T-helper 1 cell treated with Interleukin-12 subunit alpha and Interleukin-12 subunit beta and Interleukin-4 antibody, amounts not matched to agents 30 μg/mL and 1 μg/mL, for 36 hours (primary cell): ENCODE measurements at regions not wholly inside any gene's neighbourhood (a gene's known extent, or its start where the extent isn't known, plus 50 kb on each side); places are given as distances from the start of the nearest gene placed in this dataset.

Source experiments
- H3K27ac Mint-ChIP-seq: one replicate; pipeline ENCODE4 v1.8.0; 2021; ENCODE audit warnings: mild to moderate bottlenecking, mixed read lengths
- H3K27me3 Mint-ChIP-seq: one replicate; pipeline ENCODE4 v1.8.0; 2021; ENCODE audit warnings: low read depth, mixed read lengths
- H3K36me3 Mint-ChIP-seq: one replicate; pipeline ENCODE4 v1.8.0; 2021; ENCODE audit warnings: low read depth, mixed read lengths
- H3K4me1 Mint-ChIP-seq: one replicate; pipeline ENCODE4 v1.8.0; 2021; ENCODE audit warnings: low read depth, mixed read lengths
- H3K4me3 Mint-ChIP-seq: one replicate; pipeline ENCODE4 v1.8.0; 2021; ENCODE audit warnings: mild to moderate bottlenecking, moderate library complexity, mixed read lengths
- H3K9me3 Mint-ChIP-seq: one replicate; pipeline ENCODE4 v1.8.0; 2021; ENCODE audit warnings: mixed read lengths

- H3K9me3 Mint-ChIP-seq, result no peaks in the 10 kb centered on the region
- H3K27ac Mint-ChIP-seq, result no peak overlapping the region
- no peak overlapping the region for H3K4me3 Mint-ChIP-seq
- H3K27me3 Mint-ChIP-seq, result no peaks in the 10 kb centered on the region
- H3K4me1 Mint-ChIP-seq, result peaks cover 1% of the 10 kb centered on the region
- H3K36me3 Mint-ChIP-seq, result no peaks in the 10 kb centered on the region
Measured at GRCh38 chr6:146865756-146866379, 267.1 kb downstream of the ADGB start.

GRCh38 chr6:146866731-146867414 is 268.1 kb downstream of the ADGB start:
- Mint-ChIP-seq H3K27me3 (no peaks in the 10 kb centered on the region), H3K27ac (no peak overlapping the region), H3K9me3 (no peaks in the 10 kb centered on the region), H3K36me3 (no peaks in the 10 kb centered on the region), H3K4me3 (no peak overlapping the region), H3K4me1 (peaks cover 1% of the 10 kb centered on the region)

GRCh38 chr6:146868671-146869209 is 270.0 kb downstream of the ADGB start:
- no peaks in the 10 kb centered on the region for H3K36me3 Mint-ChIP-seq
- no peaks in the 10 kb centered on the region for H3K9me3 Mint-ChIP-seq
- no peak overlapping the region for H3K4me3 Mint-ChIP-seq
- H3K4me1 Mint-ChIP-seq, result peaks cover 1% of the 10 kb centered on the region
- no peaks in the 10 kb centered on the region for H3K27me3 Mint-ChIP-seq
- no peak overlapping the region for H3K27ac Mint-ChIP-seq

- Mint-ChIP-seq H3K9me3 (no peaks in the 10 kb centered on the region), H3K4me1 (peaks cover 1% of the 10 kb centered on the region), H3K27ac (no peak overlapping the region), H3K36me3 (no peaks in the 10 kb centered on the region), H3K27me3 (no peaks in the 10 kb centered on the region), H3K4me3 (no peak overlapping the region)
Measured at GRCh38 chr6:146870760-146871159, 272.0 kb downstream of the ADGB start.

- Mint-ChIP-seq H3K36me3 (no peaks in the 10 kb centered on the region), H3K27ac (no peak overlapping the region), H3K9me3 (no peaks in the 10 kb centered on the region), H3K4me3 (no peak overlapping the region), H3K4me1 (peaks cover 6% of the 10 kb centered on the region), H3K27me3 (no peaks in the 10 kb centered on the region)
Measured at GRCh38 chr6:146871611-146872425, 273.0 kb downstream of the ADGB start.

DNA sequence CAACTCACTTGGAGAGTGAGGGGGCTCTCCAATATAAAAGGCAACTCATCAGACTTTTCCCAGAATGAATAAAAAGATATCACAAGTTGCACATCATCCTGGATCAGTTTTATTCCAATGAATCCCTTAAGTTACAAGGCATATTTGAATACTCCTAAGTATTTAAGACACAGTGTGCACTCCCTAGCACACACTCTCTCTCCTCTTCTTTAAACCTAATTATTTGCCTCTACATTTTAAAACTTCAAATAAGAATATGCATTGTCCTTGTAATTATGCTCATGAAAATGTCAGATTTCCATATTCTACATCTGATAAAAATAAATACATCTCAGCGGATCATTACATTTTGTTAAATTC is 273.6 kb downstream of the ADGB start:
- H3K36me3 Mint-ChIP-seq, result no peaks in the 10 kb centered on the region
- peaks cover 6% of the 10 kb centered on the region for H3K4me1 Mint-ChIP-seq
- H3K27ac Mint-ChIP-seq, result no peak overlapping the region
- no peaks in the 10 kb centered on the region for H3K27me3 Mint-ChIP-seq
- no peaks in the 10 kb centered on the region for H3K9me3 Mint-ChIP-seq
- H3K4me3 Mint-ChIP-seq, result no peak overlapping the region

DNA sequence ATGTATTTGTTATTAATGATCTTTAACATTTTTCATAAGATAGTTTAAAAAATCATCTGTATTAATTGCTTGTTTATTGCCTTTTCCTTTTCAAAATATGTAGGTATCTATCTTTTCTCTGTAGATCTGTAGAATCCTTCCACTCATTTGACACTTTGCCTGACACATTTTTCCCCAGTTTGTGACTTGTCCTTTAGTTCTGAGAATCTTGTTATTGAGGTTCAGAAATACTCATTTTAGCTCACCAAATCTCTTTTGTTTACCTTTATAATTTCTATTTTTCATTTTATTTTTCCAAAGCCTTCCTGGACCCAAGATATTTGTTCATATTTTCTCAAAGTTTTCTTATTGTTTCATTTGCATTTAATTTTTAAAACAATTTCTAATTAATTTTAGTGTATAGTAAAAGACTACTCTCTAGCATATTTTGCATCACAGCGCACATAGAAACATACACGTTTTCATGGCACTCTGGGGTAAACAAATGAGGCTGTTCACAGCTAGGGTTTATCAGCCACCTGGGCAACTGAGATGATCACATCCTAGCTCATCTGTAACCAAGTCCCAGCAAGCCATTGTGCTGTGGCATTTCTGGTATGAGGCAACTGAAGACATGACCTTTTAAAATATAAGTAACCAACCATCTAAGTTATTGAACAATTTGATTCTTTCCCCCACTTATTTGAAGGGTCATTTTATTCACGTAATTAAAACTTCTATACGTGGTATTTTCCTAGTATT is 275.7 kb downstream of the ADGB start:
- Mint-ChIP-seq H3K9me3 (no peaks in the 10 kb centered on the region), H3K27ac (no peak overlapping the region), H3K27me3 (no peaks in the 10 kb centered on the region), H3K4me1 (peaks cover 6% of the 10 kb centered on the region), H3K4me3 (no peak overlapping the region), H3K36me3 (no peaks in the 10 kb centered on the region)

DNA sequence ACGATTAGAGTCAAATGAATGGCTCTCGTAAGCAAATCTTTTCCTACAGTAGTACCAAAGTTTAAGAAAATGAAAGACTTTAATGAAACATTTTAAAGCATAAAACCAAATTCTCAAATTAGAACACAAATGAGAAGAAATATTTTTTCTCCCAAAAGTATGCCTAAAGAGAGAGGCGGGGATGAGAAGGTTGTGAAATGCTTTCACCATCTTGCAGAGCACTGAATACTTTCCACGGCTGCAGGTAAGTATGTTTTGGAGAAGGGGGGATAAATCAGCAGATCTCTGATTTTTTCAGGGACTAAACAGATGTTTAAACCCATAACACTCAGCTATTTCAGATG is 277.1 kb downstream of the ADGB start:
- Mint-ChIP-seq H3K27ac (no peak overlapping the region), H3K4me3 (no peak overlapping the region), H3K9me3 (no peaks in the 10 kb centered on the region), H3K27me3 (no peaks in the 10 kb centered on the region), H3K4me1 (peaks cover 4% of the 10 kb centered on the region), H3K36me3 (no peaks in the 10 kb centered on the region)

- H3K27me3 Mint-ChIP-seq, result no peaks in the 10 kb centered on the region
Measured at GRCh38 chr6:146876271-146877151, 277.7 kb downstream of the ADGB start.

GRCh38 chr6:146878168-146878951 is 279.6 kb downstream of the ADGB start:
- peaks cover 4% of the 10 kb centered on the region for H3K4me1 Mint-ChIP-seq
- H3K27ac Mint-ChIP-seq, result no peak overlapping the region
- no peaks in the 10 kb centered on the region for H3K9me3 Mint-ChIP-seq
- H3K4me3 Mint-ChIP-seq, result no peak overlapping the region
- H3K36me3 Mint-ChIP-seq, result no peaks in the 10 kb centered on the region
- H3K27me3 Mint-ChIP-seq, result no peaks in the 10 kb centered on the region

More at GRCh38 chr6:146876271-146877151, 277.7 kb downstream of the ADGB start:
- H3K36me3 Mint-ChIP-seq, result no peaks in the 10 kb centered on the region
- peaks cover 4% of the 10 kb centered on the region for H3K4me1 Mint-ChIP-seq
- no peak overlapping the region for H3K27ac Mint-ChIP-seq
- no peak overlapping the region for H3K4me3 Mint-ChIP-seq
- H3K9me3 Mint-ChIP-seq, result no peaks in the 10 kb centered on the region

DNA sequence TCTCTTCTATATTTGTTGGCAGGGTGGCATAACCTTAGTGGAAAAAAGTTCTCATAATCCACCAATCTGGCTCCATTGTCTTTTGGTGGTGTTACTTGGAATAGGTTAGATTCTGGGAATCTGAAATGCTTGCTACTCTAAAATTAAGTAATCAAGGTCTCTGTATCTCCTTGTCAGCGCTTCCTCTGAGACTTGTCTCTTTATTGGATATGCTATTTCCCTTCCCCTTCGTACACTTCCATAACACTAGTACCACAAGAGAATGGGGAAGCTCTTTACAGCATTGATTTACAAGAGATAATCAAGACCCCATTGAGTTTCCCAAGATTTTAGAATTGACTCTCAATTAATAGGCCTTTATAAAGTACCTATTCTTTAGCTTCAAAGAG is 280.2 kb downstream of the ADGB start:
- peaks cover 4% of the 10 kb centered on the region for H3K4me1 Mint-ChIP-seq
- no peak overlapping the region for H3K27ac Mint-ChIP-seq
- H3K9me3 Mint-ChIP-seq, result no peaks in the 10 kb centered on the region
- H3K4me3 Mint-ChIP-seq, result no peak overlapping the region
- H3K36me3 Mint-ChIP-seq, result no peaks in the 10 kb centered on the region
- H3K27me3 Mint-ChIP-seq, result no peaks in the 10 kb centered on the region

DNA sequence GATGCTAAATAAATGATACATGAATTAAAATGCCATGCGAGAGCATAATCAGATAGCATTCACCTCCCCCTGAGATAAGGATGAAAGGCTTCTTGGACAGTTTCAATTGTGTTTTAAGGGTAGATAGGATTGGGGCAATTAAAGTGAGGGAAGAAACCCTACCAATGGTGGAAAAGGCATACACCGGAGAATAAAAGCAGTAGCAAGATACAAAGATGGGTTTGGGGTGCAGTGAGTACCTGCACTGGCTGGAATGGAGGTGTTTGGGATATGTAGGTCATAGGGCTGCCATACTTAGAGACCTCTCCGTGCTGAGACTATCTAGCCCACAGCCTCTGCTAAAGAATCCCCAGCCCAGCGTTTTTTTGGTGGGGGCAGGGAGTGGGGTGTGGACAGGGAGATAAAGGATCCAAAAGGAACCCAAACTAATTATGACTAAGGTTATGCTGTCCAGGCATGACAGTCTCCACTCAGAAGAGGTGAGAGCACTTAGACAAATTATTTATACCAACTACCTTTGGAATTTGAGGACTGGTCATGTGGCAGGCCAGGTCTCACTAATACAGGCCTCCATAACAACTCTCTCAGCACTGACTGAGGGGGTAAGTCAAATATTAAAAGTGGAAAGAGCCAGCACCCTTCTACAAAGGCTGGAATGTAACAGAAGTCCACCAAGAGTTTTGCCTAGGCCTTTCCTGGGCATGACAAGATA is 280.8 kb downstream of the ADGB start:
- Mint-ChIP-seq H3K36me3 (no peaks in the 10 kb centered on the region), H3K27ac (no peak overlapping the region), H3K4me1 (peaks cover 4% of the 10 kb centered on the region), H3K4me3 (no peak overlapping the region), H3K9me3 (peaks cover 2% of the 10 kb centered on the region), H3K27me3 (no peaks in the 10 kb centered on the region)
